ENCODE measurements at regions not wholly inside any gene's neighbourhood (a gene's known extent, or its start where the extent isn't known, plus 50 kb on each side); places are given as distances from the start of the nearest gene placed in this dataset.

DNA sequence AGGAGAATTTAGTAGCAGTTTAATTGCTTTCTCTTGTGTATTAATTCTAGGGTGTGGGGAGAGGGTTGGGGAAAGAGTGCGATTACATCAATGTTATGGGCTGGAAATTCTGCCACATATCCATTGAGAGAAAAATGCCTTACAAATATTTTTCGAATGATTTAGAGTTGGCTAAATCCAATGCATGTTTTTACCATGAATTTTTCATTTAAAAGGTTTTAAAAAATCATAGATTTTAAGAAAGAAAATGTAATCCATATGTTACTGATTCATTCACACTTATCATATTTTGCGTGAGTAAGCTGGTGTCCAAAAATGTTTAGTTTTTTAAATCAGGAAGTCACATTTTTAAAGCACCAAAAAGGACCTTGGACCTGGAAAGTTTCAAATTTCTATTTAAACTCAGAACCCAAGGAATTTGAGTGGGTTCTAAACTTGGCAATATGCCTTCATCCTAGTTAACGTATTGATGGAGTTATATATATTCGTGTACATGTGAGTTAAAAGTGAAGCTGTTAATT, 627.4 kb upstream of the CITED2 start:
- TF ChIP-seq CTCF (IDR thresholded peaks at IDR 0.05; ENCODE audit: low read length), result no peak
- TF ChIP-seq EZH2 (IDR thresholded peaks at IDR 0.05; ENCODE audit: borderline replicate concordance, low read length), result no peak
